MM.1S (cell line): ENCODE measurements at regions not wholly inside any gene's neighbourhood (a gene's known extent, or its start where the extent isn't known, plus 50 kb on each side); places are given as distances from the start of the nearest gene placed in this dataset.

Experiments
- DNase-seq: peaks from one replicate; pipeline ENCODE4 v3.0.0-alpha.2; 2015
- H2AFZ ChIP-seq: fragments of 300-600 bp; sonication (generic); 2 replicates; pipeline ENCODE4 v1.6.0; 2016; ENCODE audit warnings: antibody characterized with exemption, low read length
- H3F3A ChIP-seq: fragments of 300-600 bp; sonication (generic); 2 replicates; pipeline ENCODE4 v1.6.1; 2016; ENCODE audit warnings: mild to moderate bottlenecking, antibody characterized with exemption, low read length, moderate library complexity, mixed read lengths; ENCODE audit not compliant: insufficient read depth
- H3K27ac ChIP-seq: fragments of 300-600 bp; sonication (generic); 2 replicates; pipeline ENCODE4 v1.5.1; 2016; ENCODE audit warnings: mild to moderate bottlenecking, low read length
- H3K27me3 ChIP-seq: fragments of 300-600 bp; sonication (generic); replicated peaks from 2 replicates; pipeline ENCODE4 v1.6.0; 2016; ENCODE audit warnings: low read length; ENCODE audit not compliant: insufficient read depth
- H3K36me3 ChIP-seq: fragments of 300-600 bp; sonication (generic); replicated peaks from 2 replicates; pipeline ENCODE4 v1.6.1; 2016; ENCODE audit warnings: mild to moderate bottlenecking, low read length, mixed read lengths; ENCODE audit not compliant: insufficient read depth
- H3K4me1 ChIP-seq: fragments of 300-600 bp; sonication (generic); 2 replicates; pipeline ENCODE4 v1.6.1; 2016; ENCODE audit warnings: low read length, mixed read lengths
- H3K4me2 ChIP-seq: fragments of 300-600 bp; sonication (generic); 2 replicates; pipeline ENCODE4 v1.6.0; 2016; ENCODE audit warnings: low read depth, low read length
- H3K4me3 ChIP-seq: fragments of 300-600 bp; sonication (generic); 2 replicates; pipeline ENCODE4 v1.5.1; 2016; ENCODE audit warnings: low read length, mixed read lengths
- H3K79me2 ChIP-seq: fragments of 300-600 bp; sonication (generic); 2 replicates; pipeline ENCODE4 v1.6.1; 2016; ENCODE audit warnings: mixed run types, low read length, mixed read lengths
- H3K9ac ChIP-seq: fragments of 300-600 bp; sonication (generic); 2 replicates; pipeline ENCODE4 v1.6.1; 2016; ENCODE audit warnings: low read length, mixed read lengths
- H3K9me2 ChIP-seq: fragments of 300-600 bp; sonication (generic); replicated peaks from 2 replicates; pipeline ENCODE4 v1.6.1; 2016; ENCODE audit warnings: mild to moderate bottlenecking, low read length, mixed read lengths; ENCODE audit not compliant: insufficient read depth
- H3K9me3 ChIP-seq: fragments of 300-600 bp; sonication (generic); replicated peaks from 2 replicates; pipeline ENCODE4 v1.6.1; 2016; ENCODE audit warnings: mild to moderate bottlenecking, low read length, mixed read lengths; ENCODE audit not compliant: insufficient read depth
- H4K20me1 ChIP-seq: fragments of 300-600 bp; sonication (generic); 2 replicates; pipeline ENCODE4 v1.6.1; 2016; ENCODE audit warnings: mild to moderate bottlenecking, low read length, moderate library complexity, mixed read lengths; ENCODE audit not compliant: insufficient read depth
- CTCF ChIP-seq: fragments of 300-600 bp; sonication (generic); IDR thresholded peaks from 2 replicates; pipeline ENCODE4 v1.5.1; 2016; ENCODE audit warnings: antibody characterized with exemption, low read length, mixed read lengths
- EZH2 ChIP-seq: fragments of 300-600 bp; sonication (generic); optimal IDR thresholded peaks from 2 replicates; pipeline ENCODE3; 2017; ENCODE audit warnings: low read depth, mild to moderate bottlenecking, antibody characterized with exemption, low read length, mixed read lengths
- EZH2phosphoT487 ChIP-seq: fragments of 300-600 bp; sonication (generic); IDR thresholded peaks from 2 replicates; pipeline ENCODE4 v1.6.1; 2018; ENCODE audit warnings: antibody characterized with exemption, low read length

- TF ChIP-seq EZH2phosphoT487 (no peak), EZH2 (no peak), CTCF (no peak)
- no peaks in the 10 kb centered on the region for H4K20me1 ChIP-seq
- no peaks in the 10 kb centered on the region for H3K9me3 ChIP-seq
- no peaks in the 10 kb centered on the region for H3K79me2 ChIP-seq
- H3K27me3 ChIP-seq, result no peaks in the 10 kb centered on the region
- no peak overlapping the region for H3K4me2 ChIP-seq
- no peak overlapping the region for H3K27ac ChIP-seq
- H2AFZ ChIP-seq, result no peak overlapping the region
- H3K36me3 ChIP-seq, result no peaks in the 10 kb centered on the region
- DNase-seq, result no peak
- H3K9ac ChIP-seq, result no peak overlapping the region
- no peaks in the 10 kb centered on the region for H3K4me1 ChIP-seq
- H3K4me3 ChIP-seq, result no peak overlapping the region
- H3K9me2 ChIP-seq, result no peaks in the 10 kb centered on the region
- H3F3A ChIP-seq, result no peaks in the 10 kb centered on the region
Measured at GRCh38 chr10:117674646-117675045, 132.1 kb downstream of the EMX2 start.

GRCh38 chr10:117675514-117676055, 133.0 kb downstream of the EMX2 start:
- H3K9ac ChIP-seq, result no peak overlapping the region
- no peaks in the 10 kb centered on the region for H4K20me1 ChIP-seq
- no peaks in the 10 kb centered on the region for H3K27me3 ChIP-seq
- no peaks in the 10 kb centered on the region for H3K79me2 ChIP-seq
- no peak overlapping the region for H3K27ac ChIP-seq
- DNase-seq, result no peak
- H3K4me3 ChIP-seq, result no peak overlapping the region
- no peak for TF ChIP-seq EZH2
- TF ChIP-seq CTCF, result no peak
- TF ChIP-seq EZH2phosphoT487, result no peak
- H3F3A ChIP-seq, result no peaks in the 10 kb centered on the region
- no peak overlapping the region for H2AFZ ChIP-seq
- H3K4me2 ChIP-seq, result no peak overlapping the region
- H3K9me2 ChIP-seq, result no peaks in the 10 kb centered on the region
- H3K36me3 ChIP-seq, result no peaks in the 10 kb centered on the region
- no peaks in the 10 kb centered on the region for H3K9me3 ChIP-seq
- H3K4me1 ChIP-seq, result no peaks in the 10 kb centered on the region

- Histone ChIP-seq H3K36me3 (no peaks in the 10 kb centered on the region), H3K4me3 (no peak overlapping the region), H3K9me3 (no peaks in the 10 kb centered on the region), H3F3A (no peaks in the 10 kb centered on the region), H4K20me1 (no peaks in the 10 kb centered on the region), H3K27ac (no peak overlapping the region), H3K9ac (no peak overlapping the region), H2AFZ (no peak overlapping the region), H3K27me3 (no peaks in the 10 kb centered on the region), H3K4me1 (no peaks in the 10 kb centered on the region), H3K79me2 (no peaks in the 10 kb centered on the region), H3K4me2 (no peak overlapping the region), H3K9me2 (no peaks in the 10 kb centered on the region)
- no peak for TF ChIP-seq EZH2
- no peak for TF ChIP-seq CTCF
- TF ChIP-seq EZH2phosphoT487, result no peak
- DNase-seq, result no peak
Measured at GRCh38 chr10:117677239-117677638, 134.7 kb downstream of the EMX2 start.
